ENCODE measurements at regions not wholly inside any gene's neighbourhood (a gene's known extent, or its start where the extent isn't known, plus 50 kb on each side); places are given as distances from the start of the nearest gene placed in this dataset.

- Histone ChIP-seq H2AFZ (ENCODE audit: low read depth, low read length, severe bottlenecking) (no peak overlapping the region), H3K9me2 (replicated peaks; ENCODE audit: insufficient read depth, low read length) (no peaks in the 10 kb centered on the region), H3K4me2 (ENCODE audit: low read depth, low read length, poor library complexity, severe bottlenecking) (no peak overlapping the region), H3K27me3 (ENCODE audit: low read length) (no peaks in the 10 kb centered on the region), H4K20me1 (ENCODE audit: low read depth, low read length) (no peaks in the 10 kb centered on the region), H3F3A (ENCODE audit: insufficient read depth) (no peaks in the 10 kb centered on the region), H3K27ac (ENCODE audit: low read depth, low read length) (no peak overlapping the region), H3K36me3 (ENCODE audit: low read length) (no peaks in the 10 kb centered on the region), H3K9me3 (ENCODE audit: insufficient read depth, low read length) (no peaks in the 10 kb centered on the region), H3K79me2 (ENCODE audit: insufficient read depth, low read length) (no peaks in the 10 kb centered on the region), H3K9ac (ENCODE audit: low read length) (no peak overlapping the region), H3K4me3 (ENCODE audit: insufficient read depth, low read length, poor library complexity, severe bottlenecking) (no peak overlapping the region)
- TF ChIP-seq CTCF (IDR thresholded peaks at IDR 0.05; ENCODE audit: insufficient read depth, low read length, poor library complexity, severe bottlenecking) (no peak), EZH2phosphoT487 (conservative IDR thresholded peaks at IDR 0.05; ENCODE audit: low read length) (no peak)
These were observed 948.6 kb upstream of the CHAC2 start for GRCh38 chr2:52818958-52819357.

GRCh38 chr2:52810460-52810859, 957.1 kb upstream of the CHAC2 start:
- Histone ChIP-seq H3K79me2 (ENCODE audit: insufficient read depth, low read length) (no peaks in the 10 kb centered on the region), H3K27me3 (ENCODE audit: low read length) (no peaks in the 10 kb centered on the region), H3F3A (ENCODE audit: insufficient read depth) (no peaks in the 10 kb centered on the region), H4K20me1 (ENCODE audit: low read depth, low read length) (no peaks in the 10 kb centered on the region), H2AFZ (ENCODE audit: low read depth, low read length, severe bottlenecking) (no peak overlapping the region), H3K9me3 (ENCODE audit: insufficient read depth, low read length) (no peaks in the 10 kb centered on the region), H3K9me2 (replicated peaks; ENCODE audit: insufficient read depth, low read length) (no peaks in the 10 kb centered on the region), H3K9ac (ENCODE audit: low read length) (no peak overlapping the region), H3K36me3 (ENCODE audit: low read length) (no peaks in the 10 kb centered on the region), H3K27ac (ENCODE audit: low read depth, low read length) (no peak overlapping the region), H3K4me3 (ENCODE audit: insufficient read depth, low read length, poor library complexity, severe bottlenecking) (no peak overlapping the region), H3K4me2 (ENCODE audit: low read depth, low read length, poor library complexity, severe bottlenecking) (no peak overlapping the region)
- peak; percentile 25 for TF ChIP-seq CTCF (IDR thresholded peaks at IDR 0.05; ENCODE audit: insufficient read depth, low read length, poor library complexity, severe bottlenecking)
- no peak for TF ChIP-seq EZH2phosphoT487 (conservative IDR thresholded peaks at IDR 0.05; ENCODE audit: low read length)

GRCh38 chr2:52805901-52806410, 961.6 kb upstream of the CHAC2 start:
- Histone ChIP-seq H3K9me3 (ENCODE audit: insufficient read depth, low read length) (no peaks in the 10 kb centered on the region), H3K36me3 (ENCODE audit: low read length) (no peaks in the 10 kb centered on the region), H3K4me3 (ENCODE audit: insufficient read depth, low read length, poor library complexity, severe bottlenecking) (no peak overlapping the region), H3K27ac (ENCODE audit: low read depth, low read length) (no peak overlapping the region), H3K9ac (ENCODE audit: low read length) (no peak overlapping the region), H3K79me2 (ENCODE audit: insufficient read depth, low read length) (no peaks in the 10 kb centered on the region), H3K4me2 (ENCODE audit: low read depth, low read length, poor library complexity, severe bottlenecking) (no peak overlapping the region), H3K9me2 (replicated peaks; ENCODE audit: insufficient read depth, low read length) (no peaks in the 10 kb centered on the region), H2AFZ (ENCODE audit: low read depth, low read length, severe bottlenecking) (no peak overlapping the region), H3K27me3 (ENCODE audit: low read length) (no peaks in the 10 kb centered on the region), H3F3A (ENCODE audit: insufficient read depth) (no peaks in the 10 kb centered on the region), H4K20me1 (ENCODE audit: low read depth, low read length) (no peaks in the 10 kb centered on the region)
- TF ChIP-seq EZH2phosphoT487 (conservative IDR thresholded peaks at IDR 0.05; ENCODE audit: low read length) (no peak), CTCF (IDR thresholded peaks at IDR 0.05; ENCODE audit: insufficient read depth, low read length, poor library complexity, severe bottlenecking) (no peak)

All from SU-DHL-6 (cell line).